ENCODE measurements at regions not wholly inside any gene's neighbourhood (a gene's known extent, or its start where the extent isn't known, plus 50 kb on each side); places are given as distances from the start of the nearest gene placed in this dataset.

DNA sequence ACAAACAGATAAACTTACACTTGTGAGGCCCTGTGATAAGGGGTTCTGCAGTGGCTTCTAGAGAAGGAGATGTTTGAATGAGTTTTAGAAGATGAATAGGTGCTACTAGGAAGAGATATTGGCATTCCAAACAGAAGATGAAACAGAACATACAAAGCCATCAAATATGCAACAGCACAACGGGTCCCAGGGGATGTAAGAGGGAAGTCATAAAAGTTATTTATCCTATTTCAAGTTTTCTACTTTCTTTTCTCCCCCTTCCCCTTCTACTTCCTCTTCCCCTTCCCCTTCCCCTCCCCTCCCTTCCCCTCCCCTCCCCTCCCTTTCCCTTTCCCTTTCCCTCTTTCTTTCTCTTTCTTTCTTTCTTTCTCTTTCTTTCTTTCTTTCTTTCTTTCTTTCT lies 94.9 kb upstream of the CADM1 start:
- no peak for FAIRE-seq

DNA sequence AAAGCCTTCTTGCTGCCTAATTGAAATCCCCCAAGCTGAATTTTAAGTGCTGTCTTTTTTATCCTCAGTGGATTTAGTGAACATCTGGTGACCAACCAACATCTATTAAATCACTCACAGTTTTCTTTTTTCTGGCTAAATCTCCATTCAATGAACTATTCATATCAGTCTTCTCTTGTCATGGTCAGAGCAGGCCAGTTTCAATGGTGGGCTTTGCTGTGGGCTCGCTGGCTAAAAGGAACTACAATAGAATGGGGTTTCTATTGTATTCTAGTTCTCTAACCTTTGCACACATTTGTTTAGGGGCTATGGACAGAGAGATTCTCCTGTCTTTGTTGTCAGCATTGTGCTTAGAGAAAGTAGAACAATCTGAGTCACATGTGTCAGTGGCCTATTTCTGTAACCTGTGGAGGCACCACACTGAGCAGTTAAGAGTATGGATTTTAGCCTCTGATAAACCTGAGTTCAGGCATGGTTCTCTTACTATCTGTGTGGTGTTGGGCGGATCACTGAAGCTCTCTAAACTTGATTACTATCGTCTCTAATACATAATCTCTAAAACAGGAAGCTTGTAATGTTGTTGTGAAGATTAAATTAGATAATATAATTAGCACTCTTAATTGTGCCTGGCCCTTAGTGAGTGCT lies 94.2 kb upstream of the CADM1 start:
- FAIRE-seq: no peak

DNA sequence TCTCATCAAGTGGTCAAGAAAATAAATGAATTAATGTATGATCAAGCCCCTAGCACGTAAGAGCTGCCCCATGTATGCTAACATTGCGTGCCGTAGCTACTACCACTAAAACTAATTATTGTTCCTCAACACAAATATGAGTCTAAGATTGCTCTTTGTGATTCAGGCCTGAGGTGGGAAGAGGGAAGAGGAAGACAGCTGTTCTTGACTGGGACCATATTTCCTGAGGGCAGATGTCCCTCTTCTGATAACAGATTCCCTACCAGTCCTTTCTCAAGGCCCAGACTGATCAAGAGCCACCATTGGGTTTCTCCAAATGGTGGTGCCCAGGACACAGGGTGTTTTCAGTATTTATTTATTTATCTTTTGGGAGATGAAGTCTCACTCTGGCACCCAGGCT lies 87.2 kb upstream of the CADM1 start:
- no peak for FAIRE-seq

DNA sequence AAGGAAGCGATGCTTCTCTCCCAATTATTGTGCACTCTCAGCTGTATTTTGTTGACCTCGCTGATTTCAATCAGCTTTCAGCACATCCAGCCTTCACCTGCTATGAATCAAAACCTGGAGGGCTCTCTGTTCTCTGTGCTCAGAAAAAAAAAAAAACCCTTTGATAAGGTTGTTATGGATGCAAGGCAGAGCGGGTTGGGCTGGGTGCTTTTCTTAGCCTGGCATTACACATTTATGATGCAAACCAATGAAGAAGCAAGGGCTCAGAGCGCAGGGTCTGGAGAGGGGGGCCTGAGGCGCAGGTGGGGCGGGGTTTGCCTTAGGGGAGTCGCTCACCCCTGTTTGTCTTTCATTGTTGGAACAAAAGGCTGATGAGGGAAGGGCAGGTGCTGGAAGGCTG lies 86.0 kb upstream of the CADM1 start:
- no peak for FAIRE-seq

DNA sequence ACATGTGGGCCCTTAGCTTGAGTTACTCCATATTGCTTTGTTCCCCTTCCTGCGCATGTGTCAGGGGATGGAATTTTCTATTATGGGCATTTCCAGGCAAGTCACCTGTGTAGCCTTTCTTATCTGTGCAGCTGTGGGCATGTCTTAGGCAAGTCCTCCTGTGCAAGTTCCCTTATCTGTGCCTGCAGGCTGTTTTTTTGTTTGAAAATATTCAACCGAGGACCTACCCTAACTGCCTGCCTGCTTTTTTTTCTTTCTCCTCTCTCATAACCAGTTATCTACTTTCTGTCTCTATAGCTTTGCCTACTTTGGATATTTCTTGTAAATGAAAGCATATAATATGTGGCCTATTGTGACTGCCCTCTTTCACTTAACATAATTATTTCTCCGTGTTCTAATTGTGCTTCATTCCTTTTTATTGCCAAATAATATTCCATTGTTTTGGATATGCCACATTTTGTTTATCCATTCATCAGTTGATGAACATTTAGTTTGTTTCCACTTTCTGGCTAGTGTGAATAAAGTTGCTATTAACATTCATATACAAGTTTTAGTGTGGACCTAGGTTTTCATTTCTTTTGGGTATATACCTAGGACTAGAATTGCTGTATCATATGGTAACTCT lies 83.6 kb upstream of the CADM1 start:
- FAIRE-seq: no peak

DNA sequence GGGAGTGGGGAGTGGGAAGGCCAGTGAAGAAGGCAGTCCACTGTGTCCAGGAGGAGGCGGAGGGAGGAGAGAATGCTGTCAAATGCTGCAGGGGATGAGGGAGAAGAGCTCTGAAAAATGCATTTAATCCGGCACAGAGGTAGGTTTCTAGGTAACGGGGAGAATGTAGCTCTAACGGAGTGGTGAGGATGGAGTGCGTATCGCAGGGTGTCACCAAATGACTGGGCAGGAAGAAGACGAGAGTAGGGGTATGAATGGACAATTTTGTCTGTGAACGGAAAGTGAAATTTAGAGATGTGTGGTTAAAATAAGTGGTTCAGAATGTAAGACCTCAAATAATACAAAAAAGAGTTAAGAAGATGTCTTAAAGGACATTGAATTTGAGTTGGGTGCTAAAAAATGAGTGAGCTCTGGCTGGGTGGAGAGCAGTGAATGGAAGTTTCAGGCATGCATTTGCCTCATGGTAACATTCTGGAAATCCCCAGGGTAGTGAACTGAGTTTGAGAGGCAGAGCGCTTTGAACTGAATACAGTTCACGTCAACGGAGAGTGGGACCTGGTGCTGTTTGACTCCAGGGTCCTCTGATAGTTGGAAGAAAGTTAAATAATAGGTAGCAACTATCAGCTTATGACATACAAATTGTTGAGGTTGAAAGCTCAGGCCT lies 81.3 kb upstream of the CADM1 start:
- no peak for FAIRE-seq

DNA sequence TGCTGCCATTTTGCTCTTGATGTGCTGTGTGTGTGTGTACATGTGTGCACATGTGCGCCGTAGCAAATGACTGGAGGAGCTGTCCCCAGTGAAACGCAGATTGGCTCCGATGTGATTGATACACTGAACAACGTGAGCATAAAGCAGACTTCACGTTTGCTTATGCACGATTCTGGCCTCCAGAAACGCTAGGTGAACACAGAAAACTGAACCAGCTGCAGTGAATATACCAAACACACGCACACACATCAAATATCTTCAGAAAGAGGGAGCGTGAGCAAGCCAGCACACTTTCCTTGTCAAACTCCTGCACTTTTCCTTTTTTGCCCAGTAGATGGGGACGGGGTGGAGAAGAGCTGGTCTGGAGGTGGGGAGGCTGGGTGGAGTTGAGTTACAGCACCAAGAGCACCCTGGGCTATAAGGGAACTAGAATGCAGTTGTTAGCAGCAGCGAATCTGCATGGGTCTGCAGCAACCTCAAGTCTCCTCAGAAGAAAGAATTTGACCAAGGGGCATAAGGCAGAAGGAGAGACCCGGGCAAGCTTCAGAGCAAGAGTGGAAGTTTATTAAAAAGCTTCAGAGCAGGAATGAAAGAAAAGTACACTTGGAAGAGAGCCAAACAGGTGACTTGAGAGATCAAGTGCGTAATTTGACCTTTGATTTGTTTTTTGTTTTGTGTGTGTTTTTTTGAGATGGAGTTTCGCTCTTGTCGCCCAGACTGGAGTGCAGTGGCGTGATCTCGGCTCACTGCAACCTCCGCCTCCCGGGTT lies 77.8 kb upstream of the CADM1 start:
- FAIRE-seq: no peak

DNA sequence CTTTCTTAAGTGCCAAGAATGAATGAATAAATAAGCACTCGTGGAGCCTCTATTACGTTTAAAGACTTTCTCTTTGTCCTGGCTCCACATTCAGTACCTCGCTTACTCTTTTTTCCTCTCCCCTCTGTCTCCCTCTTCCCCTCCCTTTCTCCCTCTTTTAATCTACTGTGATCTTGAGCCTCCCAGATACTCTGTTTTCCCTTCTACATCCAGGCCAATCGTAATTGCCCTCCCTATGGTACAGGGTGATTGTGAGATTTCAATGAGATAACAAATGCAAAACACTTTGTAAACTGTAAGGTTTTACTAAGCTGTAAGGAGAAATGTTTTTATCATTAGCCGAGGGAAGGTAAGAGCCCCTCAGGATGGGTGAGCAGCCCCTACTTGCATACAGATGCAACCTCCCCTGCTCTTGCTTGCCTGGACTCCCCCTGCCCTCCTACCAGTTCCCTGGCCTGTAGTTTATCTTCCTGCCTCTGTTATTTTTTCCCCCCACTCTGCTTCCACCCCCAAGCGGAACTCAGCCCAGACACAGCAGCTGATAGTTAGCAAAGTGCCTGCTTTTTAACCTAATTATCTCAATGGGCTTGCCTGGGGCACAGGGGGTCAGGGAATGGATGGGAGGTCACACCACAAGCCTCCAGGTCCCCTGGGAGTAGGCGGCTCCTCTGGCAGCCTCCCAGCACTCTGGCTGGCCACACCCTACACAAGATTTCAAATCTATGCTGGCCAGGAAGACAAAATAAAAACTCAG lies 76.9 kb upstream of the CADM1 start:
- FAIRE-seq: no peak

DNA sequence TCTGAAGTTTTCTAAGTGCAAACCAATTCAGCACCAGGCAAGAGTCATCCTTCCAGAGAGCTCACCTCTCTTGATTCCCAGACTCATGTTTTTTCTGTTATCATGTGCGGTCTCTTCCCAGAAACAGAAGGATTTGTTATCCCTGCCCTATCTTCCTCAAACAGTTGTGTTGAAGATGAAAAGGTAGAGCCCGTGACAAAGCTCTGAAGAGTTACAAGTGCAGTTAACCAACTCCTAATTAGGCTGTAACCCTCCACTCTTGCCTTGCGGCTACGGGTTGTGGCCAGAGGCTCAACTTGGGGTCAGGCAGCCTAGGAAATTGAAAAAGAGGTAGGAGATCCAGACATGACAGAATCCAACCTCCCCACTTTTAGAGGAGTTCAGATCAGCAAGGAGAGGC lies 76.2 kb upstream of the CADM1 start:
- no peak for FAIRE-seq

DNA sequence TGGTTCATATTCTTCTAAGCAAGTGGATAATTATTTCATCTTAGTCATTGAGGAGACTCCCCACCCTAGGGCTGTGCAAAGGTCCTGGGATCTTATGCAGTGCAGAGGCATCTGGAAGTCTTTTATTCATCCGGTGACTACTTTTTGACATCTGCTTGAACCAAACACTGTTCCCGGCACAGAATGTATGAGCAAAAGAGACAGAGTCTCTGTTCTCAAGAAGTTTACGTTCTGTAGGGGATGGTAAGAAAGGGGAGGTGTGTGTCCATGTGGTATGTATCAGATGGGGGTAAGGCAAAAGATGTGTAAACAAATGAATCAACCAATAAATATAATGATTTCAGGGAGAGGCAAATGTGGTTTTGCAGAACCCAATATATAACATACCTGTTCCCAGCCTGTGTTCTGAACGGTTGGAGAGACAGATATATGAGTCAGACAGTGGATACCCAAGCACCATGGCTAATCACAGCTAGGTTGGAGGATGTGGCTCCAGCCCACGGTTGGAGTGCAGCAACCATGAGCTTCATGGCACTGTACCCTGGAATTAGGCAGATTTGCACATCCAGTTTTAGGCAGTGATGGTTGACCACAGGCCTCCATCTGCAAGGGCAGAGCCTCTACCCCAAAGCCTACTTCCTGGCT lies 75.1 kb upstream of the CADM1 start:
- no peak for FAIRE-seq

DNA sequence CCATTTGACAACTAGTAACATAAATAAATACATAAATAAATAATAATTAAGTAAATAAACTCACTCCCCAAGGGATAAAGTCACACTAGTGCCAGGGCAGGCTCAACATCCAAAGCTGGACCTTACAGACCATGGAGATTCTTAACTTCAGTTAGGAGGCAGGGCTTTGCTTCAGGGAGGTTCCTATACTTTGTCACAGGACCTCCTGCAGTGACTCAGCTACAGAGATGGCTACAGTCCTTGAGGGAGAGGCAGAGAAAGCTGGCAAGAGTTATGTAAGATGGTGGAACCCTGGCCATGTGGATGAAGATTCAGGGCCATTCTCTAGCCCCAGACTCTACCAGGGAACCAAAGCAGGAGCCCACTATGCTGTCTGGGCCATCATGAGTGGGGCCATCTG lies 74.1 kb upstream of the CADM1 start:
- no peak for FAIRE-seq

DNA sequence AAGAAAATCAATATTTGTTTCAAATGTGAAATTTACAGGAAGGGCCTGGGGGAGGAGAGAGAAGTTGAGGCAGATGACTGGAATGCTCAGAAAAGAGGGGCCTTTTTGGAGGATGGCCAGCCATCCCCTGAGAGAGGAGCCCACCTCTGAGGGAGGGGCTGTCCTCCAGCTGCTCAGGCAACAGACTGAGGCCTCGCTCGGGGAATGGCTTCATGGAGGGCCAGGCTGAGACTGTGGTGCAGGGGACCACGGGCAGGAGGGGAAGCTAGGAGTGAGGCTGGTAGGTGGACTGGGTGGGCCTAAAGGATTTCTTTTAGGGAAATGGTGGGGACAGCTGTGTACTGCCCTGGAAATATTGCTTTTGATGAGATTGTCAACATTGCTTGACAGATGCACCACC lies 73.5 kb upstream of the CADM1 start:
- no peak for FAIRE-seq

DNA sequence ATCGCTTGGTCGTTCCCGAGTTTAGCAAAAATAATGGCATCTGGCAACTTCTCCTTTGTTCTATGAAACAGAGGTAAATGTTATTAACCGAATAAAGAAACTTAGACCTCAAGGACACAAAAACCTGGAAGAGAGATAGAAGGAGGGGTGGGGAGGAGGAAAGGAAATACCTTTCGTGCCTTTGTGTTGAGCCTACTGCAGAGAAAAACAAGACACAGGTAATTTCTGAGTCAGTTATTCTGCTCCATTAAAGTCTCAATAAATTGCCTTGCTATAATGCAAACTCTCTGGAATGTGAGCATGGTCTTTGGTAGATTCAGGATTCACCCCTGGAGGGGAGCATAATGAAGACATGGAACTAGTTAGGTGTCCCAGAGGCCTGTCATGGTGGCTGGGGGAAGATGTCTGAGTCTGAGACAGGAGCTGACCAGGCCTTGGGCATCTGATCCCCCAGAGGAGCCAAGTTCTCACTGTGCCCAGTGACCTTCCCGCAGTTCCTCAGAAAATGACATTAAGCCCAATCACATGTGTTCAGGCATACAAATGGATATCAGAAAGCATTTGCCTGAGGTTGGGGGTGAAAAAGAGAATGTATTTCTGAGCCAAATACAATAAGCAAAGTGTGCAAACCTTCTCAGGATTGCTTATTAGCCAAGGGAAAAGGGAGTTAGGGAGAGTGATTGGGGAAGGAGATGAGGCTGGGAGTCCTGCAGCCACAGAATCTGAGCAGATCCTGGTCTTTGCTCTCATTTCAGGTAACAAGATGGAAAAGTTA lies 72.6 kb upstream of the CADM1 start:
- no peak for FAIRE-seq

DNA sequence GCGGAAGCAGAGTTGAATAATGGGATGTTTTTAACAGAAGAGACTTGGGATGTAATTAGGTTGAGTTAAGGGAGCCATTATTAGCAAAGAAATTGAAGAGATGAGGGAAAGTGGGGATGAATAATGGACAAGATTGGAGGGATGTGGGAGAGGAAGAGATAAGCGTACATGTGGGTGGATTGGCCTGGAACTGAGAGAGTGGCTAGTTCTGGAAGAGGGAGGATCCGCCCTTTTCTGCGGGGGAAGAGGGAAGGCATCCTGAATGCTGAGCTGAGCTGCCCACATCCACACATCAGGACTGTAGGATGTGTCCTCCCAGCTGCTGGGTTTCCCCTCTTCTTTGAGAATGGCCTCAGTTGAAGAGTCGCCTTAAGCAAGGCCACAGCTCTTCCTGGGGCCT lies 68.3 kb upstream of the CADM1 start:
- FAIRE-seq: no peak

DNA sequence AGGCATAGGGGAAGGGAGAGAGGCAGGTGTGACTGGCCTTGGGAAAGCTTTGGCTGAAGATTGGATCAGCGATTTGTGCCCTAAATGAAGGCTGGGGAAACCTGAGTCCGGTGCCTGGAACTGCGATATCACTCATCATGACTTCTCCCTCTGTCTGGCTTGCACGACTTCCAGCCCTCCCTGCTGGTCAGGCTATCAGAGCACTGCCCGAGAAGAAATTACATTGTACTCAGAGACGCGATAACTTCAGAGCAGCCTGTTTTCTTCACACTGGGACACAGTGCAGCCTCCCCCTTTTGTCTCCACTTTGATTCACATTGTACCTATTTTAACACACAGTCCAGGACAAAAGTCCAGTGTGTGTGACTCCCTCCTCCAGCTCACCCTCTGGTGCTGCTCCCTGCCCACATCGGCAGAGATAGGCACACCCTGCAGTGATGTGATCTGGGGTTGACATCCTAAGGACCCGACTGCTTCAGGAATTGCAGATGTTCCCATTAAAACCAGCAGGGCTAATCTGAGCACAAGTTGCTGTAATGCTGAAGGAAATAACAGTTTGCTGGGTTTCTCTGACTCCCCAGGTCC lies 62.1 kb upstream of the CADM1 start:
- FAIRE-seq: no peak

DNA sequence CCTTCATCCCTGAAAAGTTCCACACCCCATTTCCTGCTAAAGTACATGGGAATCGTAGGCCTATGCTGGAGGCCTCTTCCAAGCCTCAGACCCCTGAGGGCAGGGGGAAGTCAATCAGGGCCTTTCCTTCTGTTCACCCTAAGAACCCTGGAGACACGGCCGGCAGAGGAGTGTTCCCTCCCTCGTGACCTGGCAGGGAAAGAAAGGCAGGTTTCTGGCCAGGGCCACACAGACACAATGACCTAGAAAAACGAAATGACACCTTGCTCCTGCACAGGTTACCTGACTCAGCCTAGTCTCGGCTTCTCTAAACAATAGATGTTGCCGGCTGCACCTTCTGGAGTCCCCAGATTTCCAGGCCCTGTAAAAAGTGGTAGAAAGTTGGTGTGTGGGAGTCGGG lies 60.6 kb upstream of the CADM1 start:
- FAIRE-seq: no peak

DNA sequence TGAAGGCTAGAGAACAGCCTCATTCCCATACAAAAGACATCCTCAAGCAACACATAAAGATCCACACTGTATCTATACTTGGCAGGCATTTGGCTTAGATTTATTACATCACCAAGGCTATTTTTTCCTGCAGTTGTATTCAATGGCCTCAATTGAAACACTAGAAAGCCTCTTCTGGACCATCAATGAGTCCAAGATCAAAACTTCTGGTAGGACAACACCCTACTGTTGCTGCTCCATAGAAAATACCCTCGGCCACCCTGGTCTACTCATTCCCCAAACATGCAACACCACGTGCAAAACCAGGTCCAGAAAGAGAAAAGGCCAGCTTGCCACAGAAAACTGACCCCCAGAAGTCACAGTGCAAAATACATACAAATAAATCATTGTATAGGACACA lies 56.9 kb upstream of the CADM1 start:
- FAIRE-seq: no peak

DNA sequence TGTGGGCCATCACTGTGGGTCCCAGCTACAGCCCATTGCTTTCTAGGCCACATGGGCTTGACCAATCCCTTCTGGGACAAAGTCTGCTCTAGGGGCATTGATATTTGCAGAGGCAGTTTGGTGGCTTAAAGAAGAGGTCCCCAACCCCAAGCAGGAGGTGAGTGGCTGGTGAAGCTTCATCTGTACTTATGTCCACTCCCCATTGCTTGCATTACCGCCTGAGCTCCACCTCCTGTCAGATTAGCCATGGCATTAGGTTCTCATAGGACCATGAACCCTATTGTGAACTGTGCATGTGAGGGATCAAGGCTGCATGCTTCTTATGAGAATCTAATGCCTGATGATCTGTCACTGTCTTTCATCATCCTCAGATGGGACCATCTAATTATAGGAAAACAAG lies 54.4 kb upstream of the CADM1 start:
- FAIRE-seq: no peak

DNA sequence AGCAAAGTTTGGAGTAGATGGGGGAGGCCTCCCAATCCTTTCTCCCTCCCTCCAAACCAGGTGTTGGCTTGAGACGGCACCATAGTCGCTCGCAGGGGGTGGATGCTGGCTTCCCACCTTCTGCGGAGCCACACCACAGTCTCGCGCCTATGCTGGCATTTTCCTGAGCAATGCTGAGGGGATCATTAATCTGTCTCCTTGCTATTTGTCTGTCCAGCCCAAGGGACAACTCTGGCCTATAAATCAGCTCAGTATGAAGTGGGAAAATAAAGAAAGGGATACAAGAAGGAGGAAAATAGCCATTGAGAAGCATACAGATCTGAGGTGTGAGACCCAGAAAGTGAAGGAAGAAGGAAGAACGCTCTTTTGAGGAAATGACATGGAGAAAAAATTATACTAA lies 53.5 kb upstream of the CADM1 start:
- FAIRE-seq: no peak

DNA sequence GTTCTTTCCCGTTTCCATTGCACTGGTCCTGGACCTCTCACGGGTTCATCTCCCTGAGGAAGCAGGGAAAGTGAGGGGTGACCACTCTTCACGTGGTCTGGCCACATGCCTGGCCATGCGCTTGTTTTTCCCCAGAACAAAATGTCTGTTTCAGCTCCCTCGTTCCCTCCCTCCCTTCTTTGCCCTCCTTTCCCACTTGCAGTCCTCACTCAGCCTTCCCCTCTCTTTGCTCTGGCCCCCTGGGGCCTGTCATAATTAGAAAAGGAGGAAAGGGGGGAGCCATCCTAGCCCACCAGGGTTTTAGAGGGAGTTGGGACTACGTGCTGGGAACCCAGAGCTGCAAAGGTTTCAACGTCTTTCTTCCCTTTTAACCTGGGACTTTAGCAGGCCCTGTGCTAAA lies 52.8 kb upstream of the CADM1 start:
- FAIRE-seq: no peak

DNA sequence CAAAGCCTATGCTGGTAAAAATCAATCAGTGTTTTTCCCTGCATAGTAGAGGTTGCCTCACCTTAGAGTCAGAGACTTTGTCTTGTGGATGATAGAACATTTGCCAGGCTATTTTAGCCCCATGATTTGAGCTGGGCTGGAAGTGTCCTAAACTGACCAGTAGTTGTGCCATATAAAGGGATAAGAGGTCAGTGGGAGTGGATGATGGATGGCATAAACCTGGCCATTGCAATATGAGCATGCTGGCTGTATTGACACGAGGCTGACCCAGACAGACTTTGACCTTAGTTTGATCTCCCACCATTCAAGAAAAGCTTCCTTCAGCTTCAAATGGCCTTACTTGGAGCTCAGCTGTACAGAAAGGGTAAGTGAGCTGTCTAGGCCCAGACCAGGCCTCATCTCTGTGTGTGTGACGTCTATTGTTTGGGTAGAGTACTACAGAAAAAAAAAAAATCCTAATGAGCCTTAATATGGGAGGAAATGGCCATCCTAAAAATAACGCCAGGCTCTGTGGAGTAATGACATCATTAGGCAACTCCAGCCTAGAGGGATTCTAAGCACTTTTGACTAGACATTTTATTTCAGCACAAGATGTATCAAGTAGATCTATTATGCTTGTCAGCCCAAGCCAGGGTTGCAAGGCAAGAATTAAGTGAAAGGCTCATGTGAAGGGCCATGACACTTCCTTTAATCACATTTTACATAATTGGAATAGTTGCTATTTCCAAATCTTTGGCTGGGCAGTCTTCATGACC lies 51.3 kb upstream of the CADM1 start:
- FAIRE-seq: no peak
